ENCODE measurements at regions not wholly inside any gene's neighbourhood (a gene's known extent, or its start where the extent isn't known, plus 50 kb on each side); places are given as distances from the start of the nearest gene placed in this dataset.

- H3K27ac ChIP-seq (ENCODE audit: low read length): no peak overlapping the region
- no peak overlapping the region for H3K4me2 ChIP-seq (ENCODE audit: low read depth, low read length)
- no peaks in the 10 kb centered on the region for H3F3A ChIP-seq (ENCODE audit: insufficient read depth, low read length)
- no peaks in the 10 kb centered on the region for H3K27me3 ChIP-seq (replicated peaks; ENCODE audit: insufficient read depth, low read length)
- H3K9ac ChIP-seq (ENCODE audit: low read length): no peak overlapping the region
- no peaks in the 10 kb centered on the region for H4K20me1 ChIP-seq (ENCODE audit: insufficient read depth, low read length)
- no peaks in the 10 kb centered on the region for H3K4me1 ChIP-seq (ENCODE audit: low read length)
- DNase-seq: no peak
- no peak overlapping the region for H2AFZ ChIP-seq (ENCODE audit: low read length)
- H3K4me3 ChIP-seq (ENCODE audit: low read length): no peak overlapping the region
- no peaks in the 10 kb centered on the region for H3K9me2 ChIP-seq (replicated peaks; ENCODE audit: insufficient read depth, low read length)
- H3K9me3 ChIP-seq (replicated peaks; ENCODE audit: insufficient read depth, low read length): no peaks in the 10 kb centered on the region
- H3K36me3 ChIP-seq (replicated peaks; ENCODE audit: insufficient read depth, low read length): no peaks in the 10 kb centered on the region
- TF ChIP-seq, protein P1, sequence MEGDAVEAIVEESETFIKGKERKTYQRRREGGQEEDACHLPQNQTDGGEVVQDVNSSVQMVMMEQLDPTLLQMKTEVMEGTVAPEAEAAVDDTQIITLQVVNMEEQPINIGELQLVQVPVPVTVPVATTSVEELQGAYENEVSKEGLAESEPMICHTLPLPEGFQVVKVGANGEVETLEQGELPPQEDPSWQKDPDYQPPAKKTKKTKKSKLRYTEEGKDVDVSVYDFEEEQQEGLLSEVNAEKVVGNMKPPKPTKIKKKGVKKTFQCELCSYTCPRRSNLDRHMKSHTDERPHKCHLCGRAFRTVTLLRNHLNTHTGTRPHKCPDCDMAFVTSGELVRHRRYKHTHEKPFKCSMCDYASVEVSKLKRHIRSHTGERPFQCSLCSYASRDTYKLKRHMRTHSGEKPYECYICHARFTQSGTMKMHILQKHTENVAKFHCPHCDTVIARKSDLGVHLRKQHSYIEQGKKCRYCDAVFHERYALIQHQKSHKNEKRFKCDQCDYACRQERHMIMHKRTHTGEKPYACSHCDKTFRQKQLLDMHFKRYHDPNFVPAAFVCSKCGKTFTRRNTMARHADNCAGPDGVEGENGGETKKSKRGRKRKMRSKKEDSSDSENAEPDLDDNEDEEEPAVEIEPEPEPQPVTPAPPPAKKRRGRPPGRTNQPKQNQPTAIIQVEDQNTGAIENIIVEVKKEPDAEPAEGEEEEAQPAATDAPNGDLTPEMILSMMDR (IDR thresholded peaks at IDR 0.05; ENCODE audit: low read length): no peak
- no peak for TF ChIP-seq EZH2phosphoT487 (IDR thresholded peaks at IDR 0.05; ENCODE audit: low read length)
- TF ChIP-seq EZH2 (optimal IDR thresholded peaks at IDR 0.05; ENCODE audit: low read depth, low read length): no peak
- H3K79me2 ChIP-seq (ENCODE audit: low read length): no peaks in the 10 kb centered on the region
Measured at GRCh38 chr2:51441786-51442185, 409.9 kb upstream of the NRXN1 start.

GRCh38 chr2:51424418-51424817 is 392.5 kb upstream of the NRXN1 start:
- no peaks in the 10 kb centered on the region for H3K27me3 ChIP-seq (replicated peaks; ENCODE audit: insufficient read depth, low read length)
- no peak for TF ChIP-seq EZH2 (optimal IDR thresholded peaks at IDR 0.05; ENCODE audit: low read depth, low read length)
- TF ChIP-seq, protein P1 (IDR thresholded peaks at IDR 0.05; ENCODE audit: low read length): peak; percentile 30; the same call in 1 of the 2 replicates

DNA sequence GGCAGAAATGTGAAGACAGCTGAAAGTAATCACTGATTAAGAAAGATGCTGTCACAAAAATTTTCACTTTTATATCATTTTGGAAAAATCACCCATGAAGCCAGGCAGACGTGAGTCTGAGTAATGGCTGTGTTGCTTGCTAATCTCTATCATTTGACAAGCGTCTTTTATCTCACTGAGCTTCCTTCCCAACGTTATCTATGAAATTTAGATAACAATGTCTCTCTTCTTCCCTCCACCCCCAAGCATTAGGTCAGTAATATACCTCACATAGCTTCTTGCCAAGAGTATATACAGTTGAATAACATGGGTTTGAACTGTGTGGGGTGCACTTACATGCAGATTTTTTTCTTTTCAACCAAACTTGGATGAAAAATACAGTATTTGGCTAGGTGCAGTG is 388.6 kb upstream of the NRXN1 start:
- H3K36me3 ChIP-seq (replicated peaks; ENCODE audit: insufficient read depth, low read length): no peaks in the 10 kb centered on the region
- TF ChIP-seq EZH2 (optimal IDR thresholded peaks at IDR 0.05; ENCODE audit: low read depth, low read length): no peak
- TF ChIP-seq EZH2phosphoT487 (IDR thresholded peaks at IDR 0.05; ENCODE audit: low read length): no peak
- TF ChIP-seq, protein P1 (IDR thresholded peaks at IDR 0.05; ENCODE audit: low read length): no peak

More at GRCh38 chr2:51424418-51424817, 392.5 kb upstream of the NRXN1 start:
- Histone ChIP-seq H3K9ac (ENCODE audit: low read length) (no peak overlapping the region), H3K36me3 (replicated peaks; ENCODE audit: insufficient read depth, low read length) (no peaks in the 10 kb centered on the region), H3F3A (ENCODE audit: insufficient read depth, low read length) (no peaks in the 10 kb centered on the region), H3K27ac (ENCODE audit: low read length) (no peak overlapping the region), H3K9me2 (replicated peaks; ENCODE audit: insufficient read depth, low read length) (no peaks in the 10 kb centered on the region), H4K20me1 (ENCODE audit: insufficient read depth, low read length) (no peaks in the 10 kb centered on the region), H3K9me3 (replicated peaks; ENCODE audit: insufficient read depth, low read length) (no peaks in the 10 kb centered on the region), H2AFZ (ENCODE audit: low read length) (no peak overlapping the region), H3K4me3 (ENCODE audit: low read length) (no peak overlapping the region), H3K4me2 (ENCODE audit: low read depth, low read length) (no peak overlapping the region), H3K4me1 (ENCODE audit: low read length) (no peaks in the 10 kb centered on the region), H3K79me2 (ENCODE audit: low read length) (no peaks in the 10 kb centered on the region)
- DNase-seq: peak; percentile 34

More for the DNA sequence above, 388.6 kb upstream of the NRXN1 start:
- no peak overlapping the region for H2AFZ ChIP-seq (ENCODE audit: low read length)
- H3K9ac ChIP-seq (ENCODE audit: low read length): no peak overlapping the region
- no peaks in the 10 kb centered on the region for H3K27me3 ChIP-seq (replicated peaks; ENCODE audit: insufficient read depth, low read length)
- H3K27ac ChIP-seq (ENCODE audit: low read length): no peak overlapping the region
- no peak overlapping the region for H3K4me2 ChIP-seq (ENCODE audit: low read depth, low read length)
- H3K79me2 ChIP-seq (ENCODE audit: low read length): no peaks in the 10 kb centered on the region
- no peaks in the 10 kb centered on the region for H3K9me2 ChIP-seq (replicated peaks; ENCODE audit: insufficient read depth, low read length)
- no peaks in the 10 kb centered on the region for H3K4me1 ChIP-seq (ENCODE audit: low read length)
- no peaks in the 10 kb centered on the region for H3F3A ChIP-seq (ENCODE audit: insufficient read depth, low read length)
- no peaks in the 10 kb centered on the region for H4K20me1 ChIP-seq (ENCODE audit: insufficient read depth, low read length)
- no peak for DNase-seq
- H3K9me3 ChIP-seq (replicated peaks; ENCODE audit: insufficient read depth, low read length): no peaks in the 10 kb centered on the region
- H3K4me3 ChIP-seq (ENCODE audit: low read length): no peak overlapping the region
